Kidney (tissue), 13 donors: ENCODE measurements at regions not wholly inside any gene's neighbourhood (a gene's known extent, or its start where the extent isn't known, plus 50 kb on each side); places are given as distances from the start of the nearest gene placed in this dataset.

Experiments
- DNase-seq, 5 donors: peaks; one replicate each; pipeline ENCODE4 v3.0.0-alpha.2; 2013 to 2020
- FAIRE-seq: peaks from 2 replicates; lab custom pipeline; 2012; peaks lifted over from hg19 to GRCh38; lab: Jason Lieb, UNC
- H3K27ac ChIP-seq, 2 donors: one replicate each; pipeline ENCODE4 v1.7.0; 2013; ENCODE audit warnings: low read depth in 2 of 2, low read length in 2 of 2, inconsistent platforms in 1 of 2
- H3K27me3 ChIP-seq: one replicate; pipeline ENCODE4 v1.7.1; 2013; ENCODE audit warnings: low read length, inconsistent platforms; ENCODE audit not compliant: control insufficient read depth, insufficient read depth
- H3K36me3 ChIP-seq, 3 donors: one replicate each; pipeline versions ENCODE4 v1.7.0 to v1.7.1; 2013; ENCODE audit warnings: low read length in 3 of 3, control low read depth in 1 of 3, inconsistent platforms in 1 of 3; ENCODE audit not compliant: insufficient read depth in 3 of 3, control insufficient read depth in 2 of 3
- H3K4me1 ChIP-seq, 3 donors: one replicate each; pipeline versions ENCODE4 v1.7.0 to v1.7.1; 2013; ENCODE audit warnings: low read length in 3 of 3, inconsistent platforms in 1 of 3, low read depth in 1 of 3; ENCODE audit not compliant: control insufficient read depth in 2 of 3, insufficient read depth in 2 of 3
- H3K4me3 ChIP-seq, 3 donors: one replicate each; pipeline versions ENCODE4 v1.7.0 to v1.8.1; 2013; ENCODE audit warnings: low read length in 3 of 3, control low read depth in 1 of 3, inconsistent platforms in 1 of 3
- H3K9ac ChIP-seq, 3 donors: one replicate each; pipeline versions ENCODE4 v1.7.0 to v1.7.1; 2013; ENCODE audit warnings: low read length in 3 of 3, control low read depth in 1 of 3, inconsistent platforms in 1 of 3
- H3K9me3 ChIP-seq, 3 donors: one replicate each; pipeline versions ENCODE4 v1.7.0 to v1.7.1; 2013; ENCODE audit warnings: low read length in 3 of 3, control low read depth in 1 of 3, inconsistent platforms in 1 of 3; ENCODE audit not compliant: control insufficient read depth in 2 of 3, insufficient read depth in 1 of 3
- intact Hi-C: fragments of 100-400 bp; cut with DNase I; formaldehyde crosslinking; loops from one replicate; pipeline ENCODE4 v1.11.1; 2022
- TF ChIP-seq, protein P1 (sequence below): IDR thresholded peaks from 3 replicates; pipeline ENCODE4 v1.5.1; 2012; ENCODE audit warnings: mild to moderate bottlenecking, moderate library complexity, borderline replicate concordance; ENCODE audit not compliant: insufficient read depth; ENCODE audit errors: extremely low read depth
- donor health status: control.
- donor health status: control.
- donor health status: control.
- donor health status: control.
- donor health status: control.
- donor health status: DM: yes; HTN: yes; CAD: no.
- donor health status: Normal renal cell carcinoma (clear cell type).

DNA sequence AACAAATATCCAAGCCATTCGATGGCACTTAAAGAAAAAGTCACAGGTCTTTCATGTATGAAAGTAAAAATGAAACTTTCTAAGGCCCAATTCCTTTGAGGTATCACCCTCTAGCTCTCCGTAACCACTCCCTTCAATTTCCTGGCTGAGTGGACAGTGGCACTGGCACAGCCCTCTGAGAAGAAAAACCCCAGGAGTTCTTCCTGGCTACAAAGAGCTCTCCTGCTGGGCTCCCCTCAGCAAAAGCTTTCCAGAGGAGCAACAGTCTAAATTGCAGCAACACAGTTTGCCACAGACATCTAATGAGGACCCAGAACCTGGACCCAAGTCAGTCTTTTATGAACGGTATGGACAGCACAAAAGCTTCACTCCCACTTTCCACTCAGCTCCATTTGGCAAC, 71.8 kb downstream of the FUNDC1 start:
- Histone ChIP-seq H3K27ac (no peak overlapping the region), H3K9ac (no peak overlapping the region), H3K27me3 (peaks cover 3% of the 10 kb centered on the region), H3K4me1 (no peaks in the 10 kb centered on the region), H3K36me3 (no peaks in the 10 kb centered on the region), H3K9me3 (no peaks in the 10 kb centered on the region), H3K4me3 (no peak overlapping the region)
- TF ChIP-seq, protein P1, sequence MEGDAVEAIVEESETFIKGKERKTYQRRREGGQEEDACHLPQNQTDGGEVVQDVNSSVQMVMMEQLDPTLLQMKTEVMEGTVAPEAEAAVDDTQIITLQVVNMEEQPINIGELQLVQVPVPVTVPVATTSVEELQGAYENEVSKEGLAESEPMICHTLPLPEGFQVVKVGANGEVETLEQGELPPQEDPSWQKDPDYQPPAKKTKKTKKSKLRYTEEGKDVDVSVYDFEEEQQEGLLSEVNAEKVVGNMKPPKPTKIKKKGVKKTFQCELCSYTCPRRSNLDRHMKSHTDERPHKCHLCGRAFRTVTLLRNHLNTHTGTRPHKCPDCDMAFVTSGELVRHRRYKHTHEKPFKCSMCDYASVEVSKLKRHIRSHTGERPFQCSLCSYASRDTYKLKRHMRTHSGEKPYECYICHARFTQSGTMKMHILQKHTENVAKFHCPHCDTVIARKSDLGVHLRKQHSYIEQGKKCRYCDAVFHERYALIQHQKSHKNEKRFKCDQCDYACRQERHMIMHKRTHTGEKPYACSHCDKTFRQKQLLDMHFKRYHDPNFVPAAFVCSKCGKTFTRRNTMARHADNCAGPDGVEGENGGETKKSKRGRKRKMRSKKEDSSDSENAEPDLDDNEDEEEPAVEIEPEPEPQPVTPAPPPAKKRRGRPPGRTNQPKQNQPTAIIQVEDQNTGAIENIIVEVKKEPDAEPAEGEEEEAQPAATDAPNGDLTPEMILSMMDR = no peak
- no peak for FAIRE-seq
- intact Hi-C loops = no loop called here
- DNase-seq = no peak

DNA sequence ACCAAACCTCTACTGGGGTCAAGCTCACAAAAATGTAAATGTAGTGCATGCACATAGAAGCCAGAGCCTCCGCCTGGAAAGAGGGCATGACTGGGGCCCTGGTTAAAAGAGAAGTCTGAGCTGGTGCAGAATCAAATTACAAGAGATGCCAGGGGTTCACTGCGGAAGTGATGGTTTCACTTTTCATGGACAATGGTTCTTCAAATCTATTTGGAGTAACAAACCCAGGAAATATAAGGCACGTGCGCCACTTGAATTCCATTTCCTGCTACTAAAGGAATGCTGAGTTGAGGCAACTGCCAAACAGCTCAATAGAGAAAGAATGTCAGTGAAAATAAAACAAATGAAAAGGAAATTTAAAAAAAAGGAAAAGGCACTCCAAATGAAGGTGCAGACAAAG, 79.8 kb downstream of the FUNDC1 start:
- TF ChIP-seq, protein P1 = no peak
- Histone ChIP-seq H3K4me3 (no peak overlapping the region), H3K9ac (no peak overlapping the region), H3K36me3 (no peaks in the 10 kb centered on the region), H3K27me3 (no peaks in the 10 kb centered on the region), H3K27ac (no peak overlapping the region), H3K9me3 (no peaks in the 10 kb centered on the region), H3K4me1 (no peaks in the 10 kb centered on the region)
- DNase-seq = peak in 2 of 5 donors; percentile 6 to 7
- FAIRE-seq = no peak
- intact Hi-C loops = no loop called here

DNA sequence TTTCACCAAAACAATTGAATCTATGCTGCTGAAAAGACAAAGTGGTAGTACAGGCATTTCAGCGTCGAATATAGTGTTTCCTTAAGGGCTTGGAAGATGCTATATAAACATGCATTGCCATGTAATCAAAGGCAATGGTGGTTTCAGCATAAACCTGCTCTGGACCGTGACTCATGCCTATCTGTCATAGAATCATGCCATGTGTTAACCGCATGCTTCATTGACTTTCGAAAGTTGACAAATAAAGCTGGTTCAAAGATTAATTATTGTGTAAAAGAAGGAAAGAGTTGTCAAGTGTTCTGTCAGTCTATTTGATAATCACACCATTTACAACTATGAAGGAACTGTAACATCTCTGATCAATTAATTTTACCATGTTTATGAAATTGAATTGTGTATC, 83.2 kb downstream of the FUNDC1 start:
- H3K9ac ChIP-seq = no peak overlapping the region

More for the DNA sequence above, 83.2 kb downstream of the FUNDC1 start:
- no peaks in the 10 kb centered on the region for H3K27me3 ChIP-seq
- TF ChIP-seq, protein P1 = no peak
- no peak for DNase-seq
- FAIRE-seq = no peak
- H3K27ac ChIP-seq = no peak overlapping the region
- no peak overlapping the region for H3K4me3 ChIP-seq
- H3K4me1 ChIP-seq = no peaks in the 10 kb centered on the region
- H3K36me3 ChIP-seq = no peaks in the 10 kb centered on the region
- H3K9me3 ChIP-seq = no peaks in the 10 kb centered on the region
- intact Hi-C loops = no loop called here
